Trophoblast cell (in vitro differentiated cells and primary cell): ENCODE measurements at regions not wholly inside any gene's neighbourhood (a gene's known extent, or its start where the extent isn't known, plus 50 kb on each side); places are given as distances from the start of the nearest gene placed in this dataset.

Experiments used
- DNase-seq, 2 donors: peaks; one replicate each; pipeline ENCODE4 v3.0.0-alpha.2; 2016
- H2AFZ ChIP-seq: 2 replicates; pipeline ENCODE4 v1.6.1; 2013; ENCODE audit warnings: low read length, moderate library complexity, mild to moderate bottlenecking; ENCODE audit not compliant: insufficient read depth, poor library complexity
- H2AK5ac ChIP-seq: 2 replicates; pipeline ENCODE4 v1.6.1; 2013; ENCODE audit warnings: mild to moderate bottlenecking, low read length
- H2BK120ac ChIP-seq: 2 replicates; pipeline ENCODE4 v1.6.1; 2013; ENCODE audit warnings: low read length, mild to moderate bottlenecking, moderate library complexity; ENCODE audit not compliant: insufficient read depth, poor library complexity
- H2BK12ac ChIP-seq: 2 replicates; pipeline ENCODE4 v1.6.1; 2013; ENCODE audit warnings: mild to moderate bottlenecking, low read length, moderate library complexity
- H2BK5ac ChIP-seq: 2 replicates; pipeline ENCODE4 v1.6.1; 2013; ENCODE audit warnings: low read length, low read depth, moderate library complexity, mild to moderate bottlenecking; ENCODE audit not compliant: poor library complexity
- H3K14ac ChIP-seq: 2 replicates; pipeline ENCODE4 v1.6.1; 2013; ENCODE audit warnings: mild to moderate bottlenecking, low read length
- H3K18ac ChIP-seq: 2 replicates; pipeline ENCODE4 v1.6.1; 2013; ENCODE audit warnings: mild to moderate bottlenecking, low read length
- H3K23ac ChIP-seq: 2 replicates; pipeline ENCODE4 v1.6.1; 2013; ENCODE audit warnings: low read length
- H3K27ac ChIP-seq: 2 replicates; pipeline ENCODE4 v1.5.1; 2013; ENCODE audit warnings: low read depth, mild to moderate bottlenecking, inconsistent platforms, low read length, moderate library complexity
- H3K27me3 ChIP-seq: 2 replicates; pipeline ENCODE4 v1.6.1; 2013; ENCODE audit warnings: inconsistent platforms, mild to moderate bottlenecking, low read length, moderate library complexity; ENCODE audit not compliant: insufficient read depth
- H3K36me3 ChIP-seq, 2 experiments: 1 replicate in 1 of 2; 2 replicates in 1 of 2; pipeline ENCODE4 v1.6.1; 2013; ENCODE audit warnings: low read length in 2 of 2, mild to moderate bottlenecking in 2 of 2, moderate library complexity in 1 of 2; ENCODE audit not compliant: insufficient read depth in 2 of 2, control insufficient read depth in 1 of 2
- H3K4ac ChIP-seq: 2 replicates; pipeline ENCODE4 v1.6.1; 2013; ENCODE audit warnings: low read depth, mild to moderate bottlenecking, low read length, moderate library complexity
- H3K4me1 ChIP-seq, 2 experiments: 1 replicate in 1 of 2; 2 replicates in 1 of 2; pipeline ENCODE4 v1.6.1; 2013; ENCODE audit warnings: low read length in 2 of 2, mild to moderate bottlenecking in 2 of 2, moderate library complexity in 1 of 2; ENCODE audit not compliant: insufficient read depth in 2 of 2, control insufficient read depth in 1 of 2
- H3K4me2 ChIP-seq: 2 replicates; pipeline ENCODE4 v1.6.1; 2013; ENCODE audit warnings: inconsistent platforms, mild to moderate bottlenecking, low read length, moderate library complexity
- H3K4me3 ChIP-seq: 2 replicates; pipeline ENCODE4 v1.5.1; 2013; ENCODE audit warnings: mild to moderate bottlenecking, low read depth, low read length, inconsistent platforms
- H3K79me1 ChIP-seq: one replicate; pipeline ENCODE4 v1.6.1; 2013; ENCODE audit warnings: low read length
- H3K79me2 ChIP-seq: 2 replicates; pipeline ENCODE4 v1.6.1; 2013; ENCODE audit warnings: low read length, mild to moderate bottlenecking; ENCODE audit not compliant: control insufficient read depth, insufficient read depth, poor library complexity
- H3K9ac ChIP-seq: 2 replicates; pipeline ENCODE4 v1.6.1; 2013; ENCODE audit warnings: mild to moderate bottlenecking, low read length
- H3K9me3 ChIP-seq: 2 replicates; pipeline ENCODE4 v1.6.1; 2013; ENCODE audit warnings: low read depth, mild to moderate bottlenecking, control low read depth, inconsistent platforms, low read length; ENCODE audit not compliant: insufficient read depth
- H4K12ac ChIP-seq: 2 replicates; pipeline ENCODE4 v1.6.1; 2013; ENCODE audit warnings: low read depth, mild to moderate bottlenecking, low read length, moderate library complexity
- H4K8ac ChIP-seq: 2 replicates; pipeline ENCODE4 v1.6.1; 2013; ENCODE audit warnings: low read depth, mild to moderate bottlenecking, low read length, moderate library complexity
- H4K91ac ChIP-seq: one replicate; pipeline ENCODE4 v1.6.1; 2013; ENCODE audit warnings: low read depth, mild to moderate bottlenecking, low read length, moderate library complexity
- WGBS: extraction: QIAGEN DNeasy Blood & Tissue Kit; methylation state at CpG from one replicate; pipeline ENCODE4 v1.1.7; 2013; ENCODE audit warnings: missing lambda C conversion rate; ENCODE audit not compliant: insufficient read length, insufficient coverage; ENCODE audit errors: extremely low coverage; 5-methylcytosine and 5-hydroxymethylcytosine counted together

DNA sequence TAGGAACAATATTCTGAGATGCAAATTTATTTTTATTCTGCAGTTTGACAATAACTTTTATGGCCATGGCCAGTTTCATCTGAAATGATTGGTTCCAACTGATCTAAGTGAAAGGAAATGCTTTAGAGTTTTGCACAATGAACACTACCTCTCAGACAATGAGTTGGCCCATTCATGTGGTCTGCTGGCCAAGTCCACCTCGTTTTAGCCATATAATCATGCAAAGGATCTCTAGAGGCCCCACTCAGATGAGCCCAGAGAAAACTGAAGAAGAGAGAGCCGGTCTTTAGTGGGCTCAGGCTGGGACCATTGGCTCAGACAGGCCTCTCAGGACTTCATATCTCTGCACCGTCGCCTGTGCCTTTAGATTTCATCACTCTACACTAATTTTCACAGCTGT lies 254.7 kb downstream of the MREG start:
- Histone ChIP-seq H3K4me1 (peaks cover 0 to 6% of the 10 kb centered on the region in 2 experiments), H2BK5ac (peak overlapping the region; percentile 42), H3K27me3 (no peaks in the 10 kb centered on the region), H2AFZ (no peak overlapping the region), H3K4me2 (no peak overlapping the region), H2BK12ac (peak overlapping the region; percentile 88), H3K36me3 (no peaks in the 10 kb centered on the region), H3K79me1 (peaks cover 8% of the 10 kb centered on the region), H3K79me2 (no peaks in the 10 kb centered on the region), H3K9me3 (no peaks in the 10 kb centered on the region), H3K4ac (no peak overlapping the region), H2BK120ac (peak overlapping the region; percentile 63), H3K14ac (no peak overlapping the region), H3K4me3 (no peak overlapping the region), H3K27ac (no peak overlapping the region), H3K9ac (no peak overlapping the region), H3K18ac (no peak overlapping the region), H4K8ac (peak overlapping the region; percentile 67), H4K91ac (peak overlapping the region; percentile 57), H4K12ac (no peak overlapping the region), H3K23ac (no peak overlapping the region), H2AK5ac (no peak overlapping the region)
- no CpG with 5 or more reads among the region's 4 CpGs for WGBS
- DNase-seq: no peak

DNA sequence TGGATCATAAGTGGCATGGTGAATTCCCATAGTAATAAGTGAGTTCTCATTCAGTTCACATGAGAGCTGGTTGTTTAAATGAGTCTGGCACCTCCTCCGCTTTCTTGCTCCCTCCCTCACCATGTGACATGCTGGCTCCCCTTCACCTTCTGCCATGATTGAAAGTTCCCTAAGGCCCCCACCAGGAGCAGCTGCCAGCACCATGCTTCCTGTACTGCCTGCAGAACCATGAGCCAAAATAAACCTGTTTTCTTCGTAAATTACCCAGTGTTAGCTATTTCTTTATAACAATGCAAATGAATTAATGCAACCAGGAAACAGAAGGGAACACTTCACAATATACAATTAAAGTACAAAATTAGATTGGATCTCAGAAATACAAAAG lies 257.0 kb downstream of the MREG start:
- no peak overlapping the region for H2AK5ac ChIP-seq
- no peak overlapping the region for H3K14ac ChIP-seq
- peaks cover 3 to 7% of the 10 kb centered on the region in 2 experiments for H3K4me1 ChIP-seq
- H3K9ac ChIP-seq: no peak overlapping the region
- H3K4ac ChIP-seq: no peak overlapping the region
- no peak overlapping the region for H3K18ac ChIP-seq
- no peak overlapping the region for H4K91ac ChIP-seq
- no peaks in the 10 kb centered on the region for H3K9me3 ChIP-seq
- no peaks in the 10 kb centered on the region for H3K27me3 ChIP-seq
- no peak overlapping the region for H4K12ac ChIP-seq
- H3K4me3 ChIP-seq: no peak overlapping the region
- peak overlapping the region; percentile 24 for H2BK120ac ChIP-seq
- no peak overlapping the region for H2BK12ac ChIP-seq
- H3K79me1 ChIP-seq: peaks cover 4% of the 10 kb centered on the region
- H2BK5ac ChIP-seq: no peak overlapping the region
- no peak for DNase-seq
- no peak overlapping the region for H3K27ac ChIP-seq
- WGBS: no CpG with 5 or more reads among the region's 2 CpGs
- H2AFZ ChIP-seq: no peak overlapping the region
- no peak overlapping the region for H3K23ac ChIP-seq
- no peaks in the 10 kb centered on the region for H3K36me3 ChIP-seq
- H4K8ac ChIP-seq: no peak overlapping the region
- H3K4me2 ChIP-seq: no peak overlapping the region
- H3K79me2 ChIP-seq: no peaks in the 10 kb centered on the region

DNA sequence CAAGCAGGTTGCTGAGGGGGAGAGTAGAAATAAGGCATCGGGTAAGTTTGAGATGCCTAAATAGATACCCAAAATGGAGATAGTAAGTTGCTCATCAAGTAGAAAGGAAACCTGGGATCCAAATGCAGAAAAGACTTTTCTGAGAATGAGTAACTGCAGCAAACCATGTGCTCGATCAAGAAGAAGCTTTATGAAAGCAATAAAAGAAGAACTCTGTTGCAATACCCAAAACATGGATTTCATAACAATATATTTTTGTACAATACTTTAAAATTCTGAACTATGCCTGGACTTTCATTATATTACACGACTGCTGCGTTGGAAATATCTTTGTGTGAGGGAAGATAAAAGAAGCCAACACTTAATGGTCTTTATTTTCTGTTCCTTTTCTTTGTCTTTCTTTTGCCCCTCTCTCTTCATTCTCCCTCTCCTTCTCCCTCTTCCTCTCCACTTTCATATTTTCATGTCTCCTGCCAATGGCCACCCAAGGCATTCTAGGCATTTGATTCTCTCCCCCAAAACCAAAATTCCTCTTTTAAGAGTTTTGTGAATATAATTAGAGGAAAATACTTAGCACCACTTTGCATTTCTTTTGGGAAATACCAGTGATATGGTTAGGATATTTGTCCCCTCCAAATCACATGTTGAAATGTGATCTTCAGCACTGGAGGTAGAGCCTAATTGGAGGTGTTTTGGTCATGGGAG lies 257.6 kb downstream of the MREG start:
- H4K8ac ChIP-seq: no peak overlapping the region
- no peaks in the 10 kb centered on the region for H3K9me3 ChIP-seq
- no CpG with 5 or more reads among the region's 4 CpGs for WGBS
- no peak overlapping the region for H2BK12ac ChIP-seq
- H2AFZ ChIP-seq: no peak overlapping the region
- H3K27ac ChIP-seq: no peak overlapping the region
- H3K4me3 ChIP-seq: no peak overlapping the region
- no peak overlapping the region for H3K14ac ChIP-seq
- H3K27me3 ChIP-seq: no peaks in the 10 kb centered on the region
- peaks cover 4% of the 10 kb centered on the region for H3K79me1 ChIP-seq
- no peak overlapping the region for H4K12ac ChIP-seq
- peak in 1 of 2 donors; percentile 4 for DNase-seq
- no peak overlapping the region for H3K4ac ChIP-seq
- no peaks in the 10 kb centered on the region for H3K36me3 ChIP-seq
- no peak overlapping the region for H2BK120ac ChIP-seq
- no peak overlapping the region for H2AK5ac ChIP-seq
- H4K91ac ChIP-seq: no peak overlapping the region
- H3K18ac ChIP-seq: no peak overlapping the region
- H3K4me2 ChIP-seq: no peak overlapping the region
- no peaks in the 10 kb centered on the region for H3K79me2 ChIP-seq
- no peak overlapping the region for H3K9ac ChIP-seq
- H3K4me1 ChIP-seq: peaks cover 3 to 5% of the 10 kb centered on the region in 2 experiments
- H3K23ac ChIP-seq: no peak overlapping the region
- no peak overlapping the region for H2BK5ac ChIP-seq

DNA sequence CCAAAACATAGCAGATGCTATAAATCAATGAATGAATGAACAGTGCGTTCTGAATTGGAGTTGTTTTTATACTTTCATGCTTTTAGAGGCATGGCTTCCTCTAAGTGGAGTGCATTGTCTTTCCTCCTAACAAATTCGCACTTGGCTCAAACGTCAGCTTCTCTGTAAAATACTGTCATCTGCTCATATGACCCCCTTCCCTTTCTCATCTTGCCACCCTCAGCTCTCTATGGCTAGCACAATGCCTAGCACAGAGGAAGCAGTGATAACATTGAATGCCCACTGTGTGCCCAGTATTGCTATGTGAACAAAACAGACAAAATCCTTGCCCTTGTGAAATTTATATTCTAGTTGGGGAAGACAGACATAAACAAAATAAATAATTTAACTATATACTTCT lies 258.8 kb downstream of the MREG start:
- no CpG with 5 or more reads among the region's 3 CpGs for WGBS
- Histone ChIP-seq H4K91ac (no peak overlapping the region), H3K27ac (no peak overlapping the region), H2BK5ac (no peak overlapping the region), H3K4ac (no peak overlapping the region), H3K79me2 (no peaks in the 10 kb centered on the region), H2BK120ac (no peak overlapping the region), H3K23ac (no peak overlapping the region), H2BK12ac (no peak overlapping the region), H3K9me3 (no peaks in the 10 kb centered on the region), H3K9ac (no peak overlapping the region), H3K36me3 (no peaks in the 10 kb centered on the region), H2AFZ (no peak overlapping the region), H4K12ac (no peak overlapping the region), H4K8ac (no peak overlapping the region), H3K79me1 (peaks cover 3% of the 10 kb centered on the region), H3K4me2 (no peak overlapping the region), H3K27me3 (no peaks in the 10 kb centered on the region), H2AK5ac (no peak overlapping the region), H3K4me1 (peaks cover 3 to 4% of the 10 kb centered on the region in 2 experiments), H3K4me3 (no peak overlapping the region), H3K14ac (no peak overlapping the region), H3K18ac (no peak overlapping the region)
- DNase-seq: no peak
